ENCODE measurements at regions not wholly inside any gene's neighbourhood (a gene's known extent, or its start where the extent isn't known, plus 50 kb on each side); places are given as distances from the start of the nearest gene placed in this dataset.

GRCh38 chr12:116473416-116473815 is 85.8 kb upstream of the MAP1LC3B2 start:
- no peaks in the 10 kb centered on the region for H3K4me1 Mint-ChIP-seq (ENCODE audit: low read depth)
- no peaks in the 10 kb centered on the region for H3K36me3 Mint-ChIP-seq (ENCODE audit: low read depth)
- ChIA-PET POLR2A (no interaction called here), CTCF (no interaction called here)
- DNase-seq = no peak
- H3K4me3 Mint-ChIP-seq = no peak overlapping the region
- peaks cover 22% of the 10 kb centered on the region for H3K9me3 Mint-ChIP-seq
- no peak for ATAC-seq
- TF ChIP-seq CTCF (IDR thresholded peaks at IDR 0.05) = no peak
- H3K27ac Mint-ChIP-seq = no peak overlapping the region
- intact Hi-C loops (cut with micrococcal nuclease) = no loop called here
- no peaks in the 10 kb centered on the region for H3K27me3 Mint-ChIP-seq

- ATAC-seq = no peak
- Mint-ChIP-seq H3K9me3 (peaks cover 22% of the 10 kb centered on the region), H3K27ac (no peak overlapping the region), H3K36me3 (ENCODE audit: low read depth) (no peaks in the 10 kb centered on the region), H3K27me3 (no peaks in the 10 kb centered on the region), H3K4me1 (ENCODE audit: low read depth) (no peaks in the 10 kb centered on the region), H3K4me3 (no peak overlapping the region)
- no peak for TF ChIP-seq CTCF (IDR thresholded peaks at IDR 0.05)
- intact Hi-C loops (cut with micrococcal nuclease) = no loop called here
- POLR2A ChIA-PET = interaction anchor here (0.5 kb wide), 1 partner anchor 115 kb away, joined by 3 read pairs; no protein-coding TSS in a partner anchor
- no peak for DNase-seq
- CTCF ChIA-PET = no interaction called here
Observed at GRCh38 chr12:116474331-116474730, 84.8 kb upstream of the MAP1LC3B2 start.

GRCh38 chr12:116474899-116475298 is 84.3 kb upstream of the MAP1LC3B2 start:
- Mint-ChIP-seq H3K9me3 (peaks cover 22% of the 10 kb centered on the region), H3K27ac (no peak overlapping the region), H3K4me3 (no peak overlapping the region), H3K36me3 (ENCODE audit: low read depth) (no peaks in the 10 kb centered on the region), H3K4me1 (ENCODE audit: low read depth) (no peaks in the 10 kb centered on the region), H3K27me3 (no peaks in the 10 kb centered on the region)
- ATAC-seq = no peak
- CTCF ChIA-PET = no interaction called here
- TF ChIP-seq CTCF (IDR thresholded peaks at IDR 0.05) = no peak
- no peak for DNase-seq
- POLR2A ChIA-PET = interaction anchor here (0.5 kb wide), 1 partner anchor 114 kb away, joined by 3 read pairs; no protein-coding TSS in a partner anchor
- intact Hi-C loops (cut with micrococcal nuclease) = no loop called here

- H3K27ac Mint-ChIP-seq = no peak overlapping the region
- H3K36me3 Mint-ChIP-seq (ENCODE audit: low read depth) = no peaks in the 10 kb centered on the region
- ChIA-PET POLR2A (no interaction called here), CTCF (no interaction called here)
- H3K4me3 Mint-ChIP-seq = no peak overlapping the region
- TF ChIP-seq CTCF (IDR thresholded peaks at IDR 0.05) = no peak
- ATAC-seq (no peak), DNase-seq (no peak)
- intact Hi-C loops (cut with micrococcal nuclease) = no loop called here
- no peaks in the 10 kb centered on the region for H3K27me3 Mint-ChIP-seq
- peaks cover 22% of the 10 kb centered on the region for H3K9me3 Mint-ChIP-seq
- peaks cover 6% of the 10 kb centered on the region for H3K4me1 Mint-ChIP-seq (ENCODE audit: low read depth)
Observed at GRCh38 chr12:116476227-116476822, 82.9 kb upstream of the MAP1LC3B2 start.

- Mint-ChIP-seq H3K27ac (no peak overlapping the region), H3K9me3 (peaks cover 22% of the 10 kb centered on the region), H3K4me1 (ENCODE audit: low read depth) (peaks cover 6% of the 10 kb centered on the region), H3K4me3 (no peak overlapping the region), H3K27me3 (no peaks in the 10 kb centered on the region), H3K36me3 (ENCODE audit: low read depth) (no peaks in the 10 kb centered on the region)
- no peak for ATAC-seq
- POLR2A ChIA-PET = interaction anchor here (1.0 kb wide), 1 partner anchor 168 kb away, joined by 3 read pairs; no protein-coding TSS in a partner anchor
- intact Hi-C loops (cut with micrococcal nuclease) = no loop called here
- no peak for TF ChIP-seq CTCF (IDR thresholded peaks at IDR 0.05)
- CTCF ChIA-PET = interaction anchor here (1.0 kb wide), 1 partner anchor 23 kb away, joined by 3 read pairs; no protein-coding TSS in a partner anchor
- DNase-seq = no peak
Observed at GRCh38 chr12:116478243-116478773, 80.9 kb upstream of the MAP1LC3B2 start.
